MG63 (cell line): ENCODE measurements at regions not wholly inside any gene's neighbourhood (a gene's known extent, or its start where the extent isn't known, plus 50 kb on each side); places are given as distances from the start of the nearest gene placed in this dataset.
A peak's percentile ranks its signal among the peaks of the same experiment; 100 is the strongest.

Source experiments
- DNase-seq: peaks from one replicate; pipeline ENCODE4 v3.0.0-alpha.2; 2020
- H3K27me3 ChIP-seq: fragments of 250-450 bp; sonication (Bioruptor Pico); 2 replicates; pipeline ENCODE4 v1.5.1; 2020; ENCODE audit warnings: mild to moderate bottlenecking, moderate library complexity
- H3K36me3 ChIP-seq: fragments of 250-450 bp; sonication (Bioruptor Pico); 2 replicates; pipeline ENCODE4 v1.5.1; 2020; ENCODE audit warnings: mild to moderate bottlenecking, moderate library complexity
- H3K4me3 ChIP-seq: fragments of 250-450 bp; sonication (Bioruptor Pico); 2 replicates; pipeline ENCODE4 v1.5.1; 2020; ENCODE audit warnings: mild to moderate bottlenecking, moderate library complexity
- H3K9me3 ChIP-seq: fragments of 250-450 bp; sonication (Bioruptor Pico); 2 replicates; pipeline ENCODE4 v1.5.1; 2020; ENCODE audit warnings: mild to moderate bottlenecking, moderate library complexity

- no peak for DNase-seq
- Histone ChIP-seq H3K27me3 (no peaks in the 10 kb centered on the region), H3K36me3 (no peaks in the 10 kb centered on the region), H3K9me3 (no peaks in the 10 kb centered on the region), H3K4me3 (no peak overlapping the region)
These were observed 49.7 kb downstream of the GLI2 start for GRCh38 chr2:120785228-120785966.

- Histone ChIP-seq H3K36me3 (no peaks in the 10 kb centered on the region), H3K9me3 (no peaks in the 10 kb centered on the region), H3K27me3 (no peaks in the 10 kb centered on the region), H3K4me3 (no peak overlapping the region)
- no peak for DNase-seq
These were observed 50.6 kb downstream of the GLI2 start for GRCh38 chr2:120786038-120786960.

- no peak overlapping the region for H3K4me3 ChIP-seq
- H3K27me3 ChIP-seq, result no peaks in the 10 kb centered on the region
- no peak for DNase-seq
- H3K36me3 ChIP-seq, result no peaks in the 10 kb centered on the region
- H3K9me3 ChIP-seq, result no peaks in the 10 kb centered on the region
These were observed 51.6 kb downstream of the GLI2 start for GRCh38 chr2:120787111-120787821.

GRCh38 chr2:120787822-120788700 is 52.4 kb downstream of the GLI2 start:
- no peak for DNase-seq
- H3K36me3 ChIP-seq, result no peaks in the 10 kb centered on the region
- H3K4me3 ChIP-seq, result no peak overlapping the region
- H3K27me3 ChIP-seq, result no peaks in the 10 kb centered on the region
- no peaks in the 10 kb centered on the region for H3K9me3 ChIP-seq

GRCh38 chr2:120791243-120791961 is 55.7 kb downstream of the GLI2 start:
- H3K36me3 ChIP-seq, result no peaks in the 10 kb centered on the region
- DNase-seq, result no peak
- no peaks in the 10 kb centered on the region for H3K9me3 ChIP-seq
- H3K4me3 ChIP-seq, result no peak overlapping the region
- H3K27me3 ChIP-seq, result no peaks in the 10 kb centered on the region

GRCh38 chr2:120791962-120792297 is 56.3 kb downstream of the GLI2 start:
- H3K4me3 ChIP-seq, result no peak overlapping the region
- no peaks in the 10 kb centered on the region for H3K27me3 ChIP-seq
- DNase-seq, result no peak
- no peaks in the 10 kb centered on the region for H3K9me3 ChIP-seq
- no peaks in the 10 kb centered on the region for H3K36me3 ChIP-seq

- no peaks in the 10 kb centered on the region for H3K27me3 ChIP-seq
- DNase-seq, result peak; percentile 83
- no peak overlapping the region for H3K4me3 ChIP-seq
- no peaks in the 10 kb centered on the region for H3K36me3 ChIP-seq
- H3K9me3 ChIP-seq, result no peaks in the 10 kb centered on the region
These were observed 58.2 kb downstream of the GLI2 start for GRCh38 chr2:120793682-120794403.

- Histone ChIP-seq H3K36me3 (no peaks in the 10 kb centered on the region), H3K4me3 (no peak overlapping the region), H3K27me3 (no peaks in the 10 kb centered on the region), H3K9me3 (no peaks in the 10 kb centered on the region)
- peak; percentile 53 for DNase-seq
These were observed 59.0 kb downstream of the GLI2 start for GRCh38 chr2:120794716-120795115.

GRCh38 chr2:120796094-120796493 is 60.4 kb downstream of the GLI2 start:
- no peaks in the 10 kb centered on the region for H3K9me3 ChIP-seq
- H3K4me3 ChIP-seq, result no peak overlapping the region
- no peak for DNase-seq
- no peaks in the 10 kb centered on the region for H3K36me3 ChIP-seq
- no peaks in the 10 kb centered on the region for H3K27me3 ChIP-seq

- H3K4me3 ChIP-seq, result no peak overlapping the region
- no peaks in the 10 kb centered on the region for H3K9me3 ChIP-seq
- DNase-seq, result no peak
- no peaks in the 10 kb centered on the region for H3K36me3 ChIP-seq
- no peaks in the 10 kb centered on the region for H3K27me3 ChIP-seq
These were observed 62.0 kb downstream of the GLI2 start for GRCh38 chr2:120797421-120798221.

GRCh38 chr2:120798567-120799247 is 63.0 kb downstream of the GLI2 start:
- H3K36me3 ChIP-seq, result no peaks in the 10 kb centered on the region
- no peak for DNase-seq

GRCh38 chr2:120802158-120802557 is 66.5 kb downstream of the GLI2 start:
- no peaks in the 10 kb centered on the region for H3K9me3 ChIP-seq
- no peaks in the 10 kb centered on the region for H3K27me3 ChIP-seq
- no peak for DNase-seq
- no peaks in the 10 kb centered on the region for H3K36me3 ChIP-seq
- no peak overlapping the region for H3K4me3 ChIP-seq

More at GRCh38 chr2:120798567-120799247, 63.0 kb downstream of the GLI2 start:
- Histone ChIP-seq H3K9me3 (no peaks in the 10 kb centered on the region), H3K4me3 (no peak overlapping the region), H3K27me3 (no peaks in the 10 kb centered on the region)

- no peak for DNase-seq
- Histone ChIP-seq H3K4me3 (no peak overlapping the region), H3K27me3 (no peaks in the 10 kb centered on the region), H3K36me3 (no peaks in the 10 kb centered on the region), H3K9me3 (no peaks in the 10 kb centered on the region)
These were observed 67.3 kb downstream of the GLI2 start for GRCh38 chr2:120802867-120803484.
